CD4-positive, alpha-beta T cell treated with Interleukin-21 for 1 hour (primary cell): ENCODE measurements at regions not wholly inside any gene's neighbourhood (a gene's known extent, or its start where the extent isn't known, plus 50 kb on each side); places are given as distances from the start of the nearest gene placed in this dataset.

ENCODE experiments used
- DNase-seq: peaks from one replicate; pipeline ENCODE4 v3.0.0-alpha.2; 2020

DNA sequence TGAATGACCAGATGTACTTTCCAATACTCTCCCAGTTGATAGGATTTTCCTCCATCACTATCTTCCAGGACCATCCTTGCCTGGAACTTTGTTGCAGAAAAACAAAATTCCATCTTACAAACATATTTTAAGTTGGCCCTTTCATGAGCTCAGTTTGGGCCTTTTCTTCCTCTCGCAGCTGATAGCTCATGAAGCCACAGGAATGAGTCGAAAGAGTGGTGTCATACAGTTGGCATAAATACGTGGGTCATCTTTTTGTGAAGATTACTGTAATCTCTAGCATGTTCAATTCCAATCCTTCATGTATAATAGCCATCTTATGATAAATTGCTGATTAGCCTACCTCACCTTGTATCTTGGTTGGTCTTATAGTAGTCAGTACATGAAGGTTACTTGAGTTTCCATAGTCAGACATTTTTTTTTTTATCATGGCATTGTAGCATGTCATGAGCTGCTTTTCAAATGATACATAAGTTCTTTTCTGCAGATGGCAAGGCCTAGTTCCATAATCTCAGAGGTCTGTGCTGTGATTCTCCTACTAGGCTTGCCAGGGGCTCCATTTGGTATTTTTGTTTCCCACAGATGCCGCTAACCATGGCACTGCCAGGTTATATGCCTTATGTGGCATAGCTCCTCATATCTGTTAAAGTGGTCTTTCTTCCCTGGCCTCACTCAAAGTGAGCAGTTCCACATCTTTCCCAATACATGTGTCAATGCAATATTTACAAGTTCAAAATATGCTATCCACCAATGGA, 380.6 kb upstream of the DCN start:
- DNase-seq: no peak

DNA sequence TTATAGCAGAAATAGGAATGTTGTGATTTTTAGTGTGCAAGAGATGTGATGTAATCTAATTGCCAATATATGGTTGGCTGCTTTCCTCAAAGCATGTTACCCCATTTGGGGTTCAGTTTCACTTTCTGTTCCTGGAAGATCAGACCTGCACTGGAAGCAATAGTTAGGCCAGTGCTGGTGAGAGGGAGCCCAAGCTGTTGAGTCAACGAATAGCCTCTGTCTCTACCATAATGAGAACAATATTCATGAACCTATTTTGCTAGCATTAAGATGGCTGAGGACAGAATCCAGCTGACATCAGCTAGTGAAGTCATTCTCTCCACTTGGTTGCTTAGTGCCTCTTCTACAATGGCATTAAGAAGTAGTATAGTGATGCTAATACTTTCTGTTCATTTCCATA, 379.9 kb upstream of the DCN start:
- peak; percentile 52 for DNase-seq

DNA sequence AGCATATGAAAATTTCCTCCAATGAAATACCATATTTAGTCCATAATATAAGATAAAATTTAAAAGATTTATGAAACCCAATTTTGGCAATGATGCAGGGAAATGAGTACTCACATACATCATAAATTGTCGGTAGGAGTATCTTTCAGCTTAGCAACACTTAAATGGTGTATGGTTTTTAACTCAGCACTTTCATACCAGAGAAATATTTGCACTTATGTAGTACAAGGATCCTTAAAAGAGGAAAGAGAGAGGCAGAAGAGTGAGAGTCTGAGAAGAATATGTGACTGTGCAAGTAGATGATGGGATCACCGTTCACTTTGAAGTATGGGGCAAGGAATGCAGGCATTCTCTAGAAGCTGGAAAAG, 379.3 kb upstream of the DCN start:
- DNase-seq: no peak

DNA sequence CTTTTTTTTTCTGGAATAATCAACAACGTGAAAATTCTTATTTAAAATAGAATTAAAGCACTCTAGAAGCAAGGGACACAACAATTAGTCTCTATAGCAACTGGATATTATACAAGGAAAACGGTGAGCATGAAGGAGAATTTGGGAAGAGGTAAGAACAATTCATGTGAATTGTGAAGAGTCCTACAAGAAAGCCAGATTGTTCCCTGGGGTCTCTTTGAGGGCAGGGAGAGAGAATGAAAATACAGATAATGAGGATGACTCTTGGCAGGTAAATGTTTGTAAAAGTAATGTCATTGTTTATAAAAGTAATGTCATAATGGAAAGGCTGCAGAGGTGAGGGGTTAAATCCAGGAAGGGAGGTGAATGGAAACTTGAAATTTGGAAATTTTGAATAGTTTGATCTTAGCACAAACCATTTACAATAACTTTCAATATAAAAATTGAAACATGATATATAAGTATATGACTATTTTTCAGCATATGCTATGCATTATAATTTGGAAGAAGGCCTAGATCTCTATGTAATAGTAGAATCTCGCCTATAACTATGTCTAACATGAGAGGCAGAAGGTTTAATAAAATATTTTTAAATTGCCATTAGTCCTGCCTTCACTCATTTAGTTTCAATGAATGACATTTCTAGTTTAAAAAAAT, 378.8 kb upstream of the DCN start:
- DNase-seq: no peak

DNA sequence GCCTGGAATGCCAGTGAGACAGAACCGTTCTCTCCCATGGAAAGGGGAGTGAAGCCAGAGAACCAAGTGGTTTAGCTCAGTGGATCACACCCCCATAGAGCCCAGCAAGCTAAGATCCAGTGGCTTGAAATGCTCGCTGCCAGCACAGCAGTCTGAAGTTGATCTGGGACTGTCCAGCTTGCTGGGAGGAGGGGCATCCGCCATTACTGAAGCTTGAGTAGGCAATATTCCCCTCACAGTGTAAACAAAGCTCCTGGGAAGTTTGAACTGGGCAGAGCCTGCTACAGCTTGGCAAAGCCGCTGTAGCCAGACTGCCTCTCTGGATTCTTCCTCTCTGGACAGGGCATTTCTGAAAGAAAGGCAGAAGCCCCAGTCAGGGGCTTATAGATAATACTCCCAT, 374.3 kb upstream of the DCN start:
- no peak for DNase-seq

- DNase-seq: no peak
Measured at GRCh38 chr12:91555436-91556415, 373.1 kb upstream of the DCN start.

DNA sequence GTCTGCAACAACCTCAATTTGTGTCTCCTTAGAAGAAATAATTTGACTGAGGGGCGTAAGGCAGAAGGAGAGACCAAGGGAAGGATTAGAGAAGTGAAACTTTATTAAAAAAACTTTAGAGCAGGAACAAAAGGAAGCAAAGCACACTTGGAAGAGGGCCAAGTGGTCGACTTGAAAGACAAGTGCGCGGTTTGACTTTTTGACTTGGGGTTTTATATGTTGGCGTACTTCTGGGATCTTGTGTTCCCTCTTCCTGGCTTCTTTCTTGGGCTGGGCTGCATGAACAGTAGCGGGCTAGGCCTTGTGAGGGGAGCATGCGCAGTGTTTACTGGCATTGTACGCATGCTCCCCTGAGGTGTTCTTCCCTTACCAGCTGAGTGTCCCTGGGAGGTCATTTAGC, 369.3 kb upstream of the DCN start:
- DNase-seq: no peak

- no peak for DNase-seq
Measured at GRCh38 chr12:91551242-91551641, 368.6 kb upstream of the DCN start.

GRCh38 chr12:91542666-91543065, 360.0 kb upstream of the DCN start:
- no peak for DNase-seq

DNA sequence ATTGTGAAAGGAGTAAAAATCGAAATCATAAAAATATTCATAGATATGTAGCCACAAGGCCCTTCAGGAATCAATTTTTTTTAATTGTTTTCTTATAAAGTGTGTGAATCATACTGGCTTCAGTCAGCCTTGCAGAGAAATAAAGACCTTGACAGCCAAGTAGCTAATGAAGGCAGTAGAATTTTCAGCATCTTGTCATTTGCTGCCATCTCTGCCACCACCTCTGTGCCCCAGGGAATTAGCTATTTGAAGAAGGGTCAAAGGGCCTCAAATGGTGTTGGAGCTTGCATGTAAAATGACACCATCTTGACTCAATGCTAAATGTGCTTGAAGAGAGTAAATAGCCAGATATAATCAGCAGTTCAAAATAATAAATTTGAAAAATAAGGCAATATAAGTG, 359.4 kb upstream of the DCN start:
- DNase-seq: no peak

GRCh38 chr12:91538418-91538817, 355.8 kb upstream of the DCN start:
- DNase-seq: no peak

DNA sequence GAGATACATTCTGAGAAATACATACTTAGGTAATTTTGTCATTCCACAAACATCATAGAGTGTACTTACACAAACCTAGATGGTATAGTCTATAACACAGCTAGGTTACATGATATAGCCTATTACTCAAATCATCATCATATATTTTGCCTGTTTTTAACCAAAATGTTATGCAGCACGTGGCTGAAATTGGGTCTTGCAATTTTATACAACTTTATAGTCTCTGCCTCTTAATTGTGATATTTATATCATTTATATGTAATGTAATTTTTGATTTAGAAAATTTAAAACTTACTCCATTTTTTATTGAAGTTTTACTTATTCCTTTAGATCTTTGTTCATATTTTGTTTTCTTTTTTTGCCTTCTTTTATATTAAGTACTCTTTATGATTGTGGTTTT, 350.7 kb upstream of the DCN start:
- no peak for DNase-seq

- DNase-seq: no peak
Measured at GRCh38 chr12:91529829-91530228, 347.2 kb upstream of the DCN start.

- no peak for DNase-seq
Measured at GRCh38 chr12:91523831-91524230, 341.2 kb upstream of the DCN start.

DNA sequence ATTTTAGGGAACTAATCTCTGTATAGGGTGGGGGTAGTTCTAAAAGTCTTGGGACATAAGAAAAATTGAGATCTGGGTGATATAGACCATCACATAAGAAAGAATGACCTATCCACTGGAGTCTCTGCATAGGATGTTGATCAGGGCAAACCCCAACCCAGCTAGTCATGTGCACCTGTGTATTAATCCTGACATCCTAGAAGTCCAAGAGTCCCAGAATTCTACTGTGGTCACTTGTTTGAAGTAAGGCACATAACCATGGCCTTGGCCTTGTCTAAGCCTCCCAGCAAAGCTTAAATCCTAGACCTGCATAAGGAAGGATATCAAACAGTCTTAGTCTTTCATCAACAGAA, 334.1 kb upstream of the DCN start:
- no peak for DNase-seq

DNA sequence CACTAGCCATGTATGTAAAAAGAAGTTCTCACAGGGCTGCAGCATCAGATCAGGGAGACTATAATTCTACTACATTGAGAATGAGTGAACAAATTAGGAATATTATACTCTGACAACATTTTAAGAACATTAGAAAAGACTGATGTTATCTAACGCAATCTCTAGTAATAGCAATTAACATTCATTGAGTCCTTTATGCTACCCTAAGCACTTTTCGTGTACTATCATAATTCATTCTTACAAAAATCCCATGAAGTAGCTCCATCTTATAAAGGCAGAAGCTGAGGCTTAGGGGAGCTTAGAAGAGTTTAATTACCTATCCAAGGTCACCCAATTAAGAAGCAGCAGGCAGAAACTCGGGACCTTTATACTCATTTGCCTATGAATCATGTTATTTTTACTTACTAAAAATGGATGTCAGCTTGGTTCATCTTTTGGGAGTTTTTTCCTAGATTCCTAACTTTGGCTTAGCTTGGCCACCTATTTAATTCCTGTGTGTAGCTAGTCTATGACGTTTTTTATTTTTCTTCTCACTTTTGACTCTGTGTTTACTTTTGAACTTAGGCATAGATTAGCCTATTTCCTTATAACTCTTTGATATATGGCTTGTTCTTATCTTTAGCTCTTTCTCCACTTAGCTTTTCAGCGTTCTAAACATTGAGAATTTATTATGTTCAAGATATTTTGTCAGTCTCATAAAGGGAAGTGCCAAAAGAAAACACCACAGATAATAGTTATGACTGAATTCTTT, 333.5 kb upstream of the DCN start:
- no peak for DNase-seq

- no peak for DNase-seq
Measured at GRCh38 chr12:91513313-91513712, 330.7 kb upstream of the DCN start.

- no peak for DNase-seq
Measured at GRCh38 chr12:91511795-91512420, 329.3 kb upstream of the DCN start.

GRCh38 chr12:91507754-91508153, 325.1 kb upstream of the DCN start:
- DNase-seq: no peak

DNA sequence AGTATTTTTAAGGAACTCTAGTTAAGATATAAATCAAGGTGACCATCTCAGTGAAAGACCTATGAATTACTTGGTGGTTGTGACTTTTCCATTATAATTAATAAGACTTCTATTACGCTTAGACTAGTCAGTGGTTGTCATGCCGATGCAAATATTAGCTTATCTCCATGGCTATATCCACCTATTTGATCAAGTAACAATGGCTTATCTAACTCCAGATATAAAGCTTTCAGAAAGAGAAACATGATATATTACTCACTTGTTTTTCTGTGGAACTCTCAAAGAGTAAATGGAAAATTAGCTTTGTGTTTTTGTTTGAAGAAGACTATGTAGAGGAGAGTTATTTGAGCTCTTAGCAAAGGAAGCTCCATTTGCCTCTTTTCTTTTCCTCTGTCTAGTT, 323.8 kb upstream of the DCN start:
- DNase-seq: no peak

DNA sequence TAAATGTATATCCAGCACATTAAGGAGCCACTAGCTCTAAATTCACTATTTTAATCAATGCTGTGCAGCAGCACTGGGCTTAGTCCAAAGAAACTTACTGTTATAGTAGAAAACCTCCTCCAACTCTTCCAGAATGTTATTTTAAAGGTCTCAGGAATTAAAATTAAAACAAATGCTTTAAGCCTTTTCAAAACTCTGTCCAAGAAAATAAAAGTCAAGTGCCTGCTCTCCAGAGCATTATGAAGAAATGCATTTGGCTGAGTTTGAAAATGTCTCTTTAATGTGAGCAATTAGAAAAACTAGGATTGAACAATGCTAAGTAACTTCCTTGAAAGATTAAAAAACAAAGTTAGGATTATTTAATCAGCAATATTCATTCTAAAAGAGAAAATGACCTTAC, 322.4 kb upstream of the DCN start:
- DNase-seq: no peak

DNA sequence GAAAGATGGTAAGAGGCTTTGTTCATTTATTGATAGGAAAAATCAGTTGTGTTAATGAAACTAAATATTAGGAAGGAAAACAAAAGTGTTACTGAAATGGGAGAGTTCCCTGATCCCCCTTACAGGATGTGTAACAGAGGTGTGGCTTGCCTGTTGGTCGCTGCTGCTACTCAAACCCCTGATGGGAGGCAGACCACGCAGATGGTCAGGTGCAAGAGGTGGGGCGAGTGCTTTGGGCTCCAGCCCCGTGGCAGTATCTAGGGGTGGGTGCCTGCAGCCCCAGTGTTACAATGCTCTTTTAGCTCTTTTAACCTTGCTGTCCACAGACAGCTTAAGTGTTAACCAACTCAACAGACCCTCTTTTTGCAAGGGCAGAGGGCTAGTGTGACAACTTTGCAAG, 319.6 kb upstream of the DCN start:
- no peak for DNase-seq

DNA sequence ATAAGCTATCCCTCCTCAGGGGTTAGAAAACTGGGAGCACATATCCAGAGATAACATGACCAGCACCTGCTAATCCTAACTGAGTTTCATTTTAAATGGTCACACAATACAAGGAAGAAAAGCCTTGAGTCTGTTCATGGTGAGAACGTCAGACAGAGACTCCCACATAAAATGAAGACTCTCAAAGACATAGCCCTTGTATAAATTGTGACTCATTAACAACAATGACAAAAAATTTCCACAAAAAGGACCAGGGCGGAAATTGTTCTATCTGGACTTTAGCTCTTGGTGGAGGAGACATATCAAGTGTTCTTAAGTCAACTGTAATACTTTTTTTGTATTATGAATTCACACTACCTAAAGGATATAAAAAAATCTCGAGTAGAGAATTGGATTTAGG, 313.7 kb upstream of the DCN start:
- DNase-seq: no peak
